ENCODE measurements at regions not wholly inside any gene's neighbourhood (a gene's known extent, or its start where the extent isn't known, plus 50 kb on each side); places are given as distances from the start of the nearest gene placed in this dataset.

DNA sequence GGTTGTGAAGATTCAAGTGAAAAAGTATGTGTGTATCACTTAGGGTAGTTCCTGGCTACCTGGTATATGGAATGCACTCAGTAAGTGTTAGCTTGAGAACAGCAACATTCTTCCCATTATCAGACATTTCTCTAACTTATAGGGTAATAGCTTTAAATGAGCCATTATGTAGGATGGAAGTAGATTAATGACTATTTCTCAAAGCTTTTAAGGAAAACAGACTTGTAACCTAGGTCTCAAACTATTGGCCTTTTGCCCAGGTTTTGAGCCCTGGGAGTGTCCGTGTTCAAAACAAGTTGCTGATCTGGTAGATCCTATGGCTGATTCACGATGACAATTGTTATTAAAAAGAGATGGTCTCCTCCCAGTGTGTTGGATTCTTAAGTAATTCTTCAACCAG, 129.1 kb upstream of the UMPS start:
- DNase-seq (no peak), ATAC-seq (replicated peaks) (no peak)
- Mint-ChIP-seq H3K36me3 (ENCODE audit: insufficient read depth) (no peaks in the 10 kb centered on the region), H3K27ac (no peak overlapping the region), H3K4me3 (no peak overlapping the region), H3K27me3 (peaks cover 42 to 53% of the 10 kb centered on the region in 2 donors), H3K9me3 (no peaks in the 10 kb centered on the region), H3K4me1 (ENCODE audit: low read depth in 2 of 2) (no peaks in the 10 kb centered on the region)

- no peak overlapping the region for H3K27ac Mint-ChIP-seq
- H3K9me3 Mint-ChIP-seq: no peaks in the 10 kb centered on the region
- H3K4me3 Mint-ChIP-seq: no peak overlapping the region
- DNase-seq: no peak
- no peak for ATAC-seq (replicated peaks)
- H3K36me3 Mint-ChIP-seq (ENCODE audit: insufficient read depth): no peaks in the 10 kb centered on the region
- no peaks in the 10 kb centered on the region for H3K4me1 Mint-ChIP-seq (ENCODE audit: low read depth in 2 of 2)
- H3K27me3 Mint-ChIP-seq: peaks cover 30 to 43% of the 10 kb centered on the region in 2 donors
Observed at GRCh38 chr3:124602980-124603627, 127.1 kb upstream of the UMPS start.

- ATAC-seq (replicated peaks): no peak
- Mint-ChIP-seq H3K27ac (no peak overlapping the region), H3K36me3 (ENCODE audit: insufficient read depth) (no peaks in the 10 kb centered on the region), H3K9me3 (no peaks in the 10 kb centered on the region), H3K4me3 (no peak overlapping the region), H3K4me1 (ENCODE audit: low read depth in 2 of 2) (no peaks in the 10 kb centered on the region), H3K27me3 (peaks cover 37 to 41% of the 10 kb centered on the region in 2 donors)
- DNase-seq: no peak
Observed at GRCh38 chr3:124605781-124606579, 124.3 kb upstream of the UMPS start.

DNA sequence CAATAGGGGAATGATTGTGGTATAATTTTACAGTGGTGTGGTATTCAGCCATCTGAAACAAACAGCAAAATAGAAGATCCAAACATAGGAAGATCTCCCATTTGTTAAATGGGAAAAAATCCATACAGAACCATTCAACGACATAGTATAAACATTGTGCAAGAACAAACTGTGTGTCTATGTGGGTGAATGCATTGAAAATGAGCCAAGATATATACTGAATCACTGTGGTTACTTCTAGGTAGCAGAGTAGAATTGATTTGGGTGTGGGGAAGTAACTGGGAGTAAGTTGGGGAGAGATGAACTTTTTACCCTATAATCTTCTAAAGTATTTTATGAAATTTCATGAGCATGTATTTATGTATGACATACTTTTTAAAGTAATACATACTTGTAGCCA, 123.1 kb upstream of the UMPS start:
- H3K27ac Mint-ChIP-seq: no peak overlapping the region
- no peaks in the 10 kb centered on the region for H3K9me3 Mint-ChIP-seq
- H3K27me3 Mint-ChIP-seq: peaks cover 29 to 31% of the 10 kb centered on the region in 2 donors
- H3K4me1 Mint-ChIP-seq (ENCODE audit: low read depth in 2 of 2): no peaks in the 10 kb centered on the region
- H3K36me3 Mint-ChIP-seq (ENCODE audit: insufficient read depth): no peaks in the 10 kb centered on the region
- H3K4me3 Mint-ChIP-seq: no peak overlapping the region
- DNase-seq (no peak), ATAC-seq (replicated peaks) (no peak)

- H3K4me1 Mint-ChIP-seq (ENCODE audit: low read depth in 2 of 2): no peaks in the 10 kb centered on the region
- H3K27me3 Mint-ChIP-seq: peaks cover 12 to 19% of the 10 kb centered on the region in 2 donors
- no peak overlapping the region for H3K27ac Mint-ChIP-seq
- no peaks in the 10 kb centered on the region for H3K36me3 Mint-ChIP-seq (ENCODE audit: insufficient read depth)
- no peak for DNase-seq
- H3K9me3 Mint-ChIP-seq: no peaks in the 10 kb centered on the region
- no peak overlapping the region for H3K4me3 Mint-ChIP-seq
- no peak for ATAC-seq (replicated peaks)
Observed at GRCh38 chr3:124609402-124609801, 120.8 kb upstream of the UMPS start.

GRCh38 chr3:124610130-124610529, 120.1 kb upstream of the UMPS start:
- DNase-seq (no peak), ATAC-seq (replicated peaks) (no peak)
- H3K36me3 Mint-ChIP-seq (ENCODE audit: insufficient read depth): no peaks in the 10 kb centered on the region
- H3K9me3 Mint-ChIP-seq: no peaks in the 10 kb centered on the region
- H3K4me3 Mint-ChIP-seq: no peak overlapping the region
- H3K4me1 Mint-ChIP-seq (ENCODE audit: low read depth in 2 of 2): no peaks in the 10 kb centered on the region
- peaks cover 13 to 22% of the 10 kb centered on the region in 2 donors for H3K27me3 Mint-ChIP-seq
- no peak overlapping the region for H3K27ac Mint-ChIP-seq

DNA sequence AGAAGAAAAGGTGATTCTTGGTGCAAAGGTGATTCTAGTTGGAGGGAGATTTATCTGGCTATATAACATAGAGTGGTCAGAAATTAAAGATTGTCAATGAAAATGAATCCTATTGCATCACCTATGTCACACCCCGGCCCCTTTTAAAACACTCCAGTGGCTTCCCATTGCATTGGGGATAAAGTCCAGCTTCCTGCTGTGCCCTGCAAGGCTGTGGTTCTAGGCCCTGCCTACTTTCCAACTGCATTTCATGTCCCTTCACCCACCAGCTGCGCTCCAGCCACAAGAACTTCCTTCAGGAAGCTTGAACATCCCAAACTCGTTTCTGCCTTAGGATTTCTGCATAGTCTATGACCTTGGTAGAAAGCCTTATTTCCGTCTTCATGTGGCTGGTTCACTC, 118.7 kb upstream of the UMPS start:
- Mint-ChIP-seq H3K9me3 (no peaks in the 10 kb centered on the region), H3K36me3 (ENCODE audit: insufficient read depth) (no peaks in the 10 kb centered on the region), H3K4me1 (ENCODE audit: low read depth in 2 of 2) (peaks cover 0 to 1% of the 10 kb centered on the region in 2 donors), H3K27me3 (peaks cover 13 to 27% of the 10 kb centered on the region in 2 donors), H3K27ac (no peak overlapping the region), H3K4me3 (no peak overlapping the region)
- DNase-seq: no peak
- no peak for ATAC-seq (replicated peaks)

DNA sequence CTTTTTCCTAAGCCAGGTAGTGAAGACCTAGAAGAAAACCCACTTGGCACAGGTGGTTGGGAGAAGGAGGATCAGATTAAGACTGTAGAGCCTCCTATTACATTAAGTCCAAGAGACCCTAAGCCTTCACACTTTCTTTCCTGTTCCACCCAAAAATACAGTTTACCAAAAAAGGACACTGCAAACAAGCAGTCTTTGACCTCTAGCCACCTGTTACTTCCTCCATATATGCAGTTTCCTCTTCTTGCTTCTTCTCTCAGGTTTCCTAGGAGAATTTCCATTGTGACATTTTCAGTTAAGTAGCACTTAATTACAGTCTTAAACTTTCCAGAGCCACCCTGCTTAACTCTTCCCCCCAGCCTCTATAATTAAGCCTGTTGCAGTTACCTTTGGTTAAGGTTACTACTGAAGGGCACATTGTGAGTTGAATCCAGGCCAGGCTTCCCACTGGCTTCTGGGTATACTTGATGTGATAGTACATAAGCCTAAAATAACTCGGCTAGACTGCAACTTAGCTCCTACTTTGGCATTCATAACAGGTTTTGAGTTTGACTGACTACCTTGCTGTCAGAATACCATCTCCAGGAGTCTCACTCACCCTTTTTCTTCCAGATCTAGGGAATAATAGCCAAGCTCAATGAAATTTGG, 114.2 kb upstream of the UMPS start:
- Mint-ChIP-seq H3K4me3 (no peak overlapping the region), H3K9me3 (peaks cover 0 to 1% of the 10 kb centered on the region in 2 donors), H3K4me1 (ENCODE audit: low read depth in 2 of 2) (peaks cover 14 to 15% of the 10 kb centered on the region in 2 donors), H3K36me3 (ENCODE audit: insufficient read depth) (no peaks in the 10 kb centered on the region), H3K27ac (peak overlapping the region in 1 of 2 donors; percentile 15), H3K27me3 (peaks cover 6 to 18% of the 10 kb centered on the region in 2 donors)
- no peak for DNase-seq
- ATAC-seq (replicated peaks): no peak

DNA sequence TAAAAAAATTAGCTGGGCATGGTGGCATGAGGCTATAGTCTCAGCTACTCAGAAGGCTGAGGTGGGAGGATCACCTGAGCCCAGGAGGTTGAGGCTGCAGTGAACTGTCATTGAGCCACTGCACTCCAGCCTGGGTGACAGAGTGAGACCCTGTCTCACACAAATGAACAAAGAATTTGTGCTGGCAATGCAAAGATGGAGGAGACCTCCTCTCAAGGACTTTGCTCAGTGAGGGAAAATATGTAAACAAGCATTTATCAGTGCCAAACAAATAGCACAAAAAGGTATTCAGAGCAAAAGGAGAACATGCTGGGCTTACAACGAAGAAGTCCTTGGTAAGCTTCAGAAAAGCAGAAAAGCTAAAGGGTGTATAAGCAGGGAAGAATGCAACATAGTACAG, 113.1 kb upstream of the UMPS start:
- DNase-seq (no peak), ATAC-seq (replicated peaks) (no peak)
- peak overlapping the region in 1 of 2 donors; percentile 14 for H3K27ac Mint-ChIP-seq
- H3K4me1 Mint-ChIP-seq (ENCODE audit: low read depth in 2 of 2): peaks cover 14 to 16% of the 10 kb centered on the region in 2 donors
- H3K4me3 Mint-ChIP-seq: no peak overlapping the region
- H3K27me3 Mint-ChIP-seq: peaks cover 6 to 18% of the 10 kb centered on the region in 2 donors
- H3K36me3 Mint-ChIP-seq (ENCODE audit: insufficient read depth): no peaks in the 10 kb centered on the region
- H3K9me3 Mint-ChIP-seq: peaks cover 0 to 1% of the 10 kb centered on the region in 2 donors

- no peaks in the 10 kb centered on the region for H3K36me3 Mint-ChIP-seq (ENCODE audit: insufficient read depth)
- DNase-seq (no peak), ATAC-seq (replicated peaks) (peak; percentile 53)
- H3K27ac Mint-ChIP-seq: peak overlapping the region; percentile 78 to 88
- H3K4me1 Mint-ChIP-seq (ENCODE audit: low read depth in 2 of 2): peaks cover 14 to 16% of the 10 kb centered on the region in 2 donors
- H3K27me3 Mint-ChIP-seq: peaks cover 5 to 6% of the 10 kb centered on the region in 2 donors
- H3K9me3 Mint-ChIP-seq: peaks cover 0 to 1% of the 10 kb centered on the region in 2 donors
- H3K4me3 Mint-ChIP-seq: peak overlapping the region; percentile 59 to 71
Observed at GRCh38 chr3:124619887-124620599, 110.2 kb upstream of the UMPS start.

DNA sequence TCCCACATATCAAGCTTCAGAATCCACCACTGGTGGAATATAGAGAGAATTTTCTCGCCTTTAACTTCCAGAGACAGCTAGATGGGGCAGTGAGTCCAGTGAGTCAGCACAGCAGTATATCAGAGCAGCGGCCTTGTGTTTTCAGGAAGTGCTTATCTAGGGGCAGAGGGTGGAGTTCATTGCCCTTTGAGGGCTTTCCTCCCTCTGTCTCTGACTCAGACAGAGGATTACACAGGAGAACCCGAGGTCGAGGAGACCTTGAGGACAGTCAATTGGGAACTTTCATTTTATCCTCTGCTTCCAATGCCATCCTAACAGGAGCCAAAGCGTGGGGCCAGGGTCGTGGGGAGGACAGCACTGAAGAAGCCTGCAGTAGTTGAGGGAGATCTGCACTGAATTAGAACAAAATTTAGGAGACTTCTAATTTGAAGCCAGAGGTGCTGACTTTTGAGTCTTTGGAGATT, 109.6 kb upstream of the UMPS start:
- peaks cover 14 to 16% of the 10 kb centered on the region in 2 donors for H3K4me1 Mint-ChIP-seq (ENCODE audit: low read depth in 2 of 2)
- H3K27ac Mint-ChIP-seq: peak overlapping the region; percentile 78 to 88
- H3K9me3 Mint-ChIP-seq: peaks cover 0 to 1% of the 10 kb centered on the region in 2 donors
- peak overlapping the region; percentile 59 to 71 for H3K4me3 Mint-ChIP-seq
- DNase-seq (peak in 1 of 3 experiments; percentile 7), ATAC-seq (replicated peaks) (peak; percentile 81)
- H3K27me3 Mint-ChIP-seq: peaks cover 0 to under 1% of the 10 kb centered on the region in 2 donors
- no peaks in the 10 kb centered on the region for H3K36me3 Mint-ChIP-seq (ENCODE audit: insufficient read depth)

GRCh38 chr3:124621498-124621897, 108.8 kb upstream of the UMPS start:
- H3K36me3 Mint-ChIP-seq (ENCODE audit: insufficient read depth): no peaks in the 10 kb centered on the region
- H3K27ac Mint-ChIP-seq: peak overlapping the region; percentile 78 to 88
- ATAC-seq (replicated peaks) (no peak), DNase-seq (no peak)
- H3K9me3 Mint-ChIP-seq: peaks cover 0 to 1% of the 10 kb centered on the region in 2 donors
- H3K4me3 Mint-ChIP-seq: no peak overlapping the region
- peaks cover 12 to 16% of the 10 kb centered on the region in 2 donors for H3K4me1 Mint-ChIP-seq (ENCODE audit: low read depth in 2 of 2)
- H3K27me3 Mint-ChIP-seq: no peaks in the 10 kb centered on the region

DNA sequence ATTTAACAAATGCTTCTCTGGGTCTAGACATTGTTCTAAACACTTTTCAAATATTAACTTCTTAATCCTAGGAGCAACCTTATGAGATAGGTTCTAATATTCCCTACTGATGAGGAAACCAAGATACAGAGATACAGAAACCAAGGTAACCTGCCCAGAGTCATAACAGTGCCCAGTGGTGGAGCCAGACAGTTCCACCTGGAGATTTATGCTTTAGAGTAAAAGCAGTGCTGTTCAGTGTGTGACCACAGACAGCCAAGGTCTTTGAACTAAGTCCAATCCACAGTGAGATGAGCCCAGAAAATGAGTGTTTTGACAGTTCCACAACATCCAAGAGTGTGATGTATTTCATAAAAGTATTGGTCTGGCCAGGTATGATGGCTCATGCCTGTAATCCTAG, 105.2 kb upstream of the UMPS start:
- peaks cover 8 to 10% of the 10 kb centered on the region in 2 donors for H3K4me1 Mint-ChIP-seq (ENCODE audit: low read depth in 2 of 2)
- H3K27ac Mint-ChIP-seq: no peak overlapping the region
- ATAC-seq (replicated peaks) (no peak), DNase-seq (no peak)
- no peak overlapping the region for H3K4me3 Mint-ChIP-seq
- no peaks in the 10 kb centered on the region for H3K9me3 Mint-ChIP-seq
- H3K27me3 Mint-ChIP-seq: no peaks in the 10 kb centered on the region
- H3K36me3 Mint-ChIP-seq (ENCODE audit: insufficient read depth): no peaks in the 10 kb centered on the region
